Astrocyte (in vitro differentiated cells and primary cell): ENCODE measurements at regions not wholly inside any gene's neighbourhood (a gene's known extent, or its start where the extent isn't known, plus 50 kb on each side); places are given as distances from the start of the nearest gene placed in this dataset.

Experiments used
- DNase-seq: peaks from one replicate; pipeline ENCODE4 v3.0.0-alpha.2; 2010; ENCODE audit warnings: low read depth
- FAIRE-seq: peaks from 2 replicates; lab custom pipeline; 2011; peaks lifted over from hg19 to GRCh38; lab: Jason Lieb, UNC
- H2AFZ ChIP-seq: 2 replicates; pipeline ENCODE4 v1.6.0; 2012; ENCODE audit warnings: low read depth, low read length, inconsistent platforms
- H3K27ac ChIP-seq: 2 replicates; pipeline ENCODE4 v1.5.1; 2011; ENCODE audit warnings: low read depth, low read length, inconsistent platforms
- H3K27me3 ChIP-seq: 2 replicates; pipeline ENCODE4 v1.6.0; 2011; ENCODE audit warnings: low read length, inconsistent platforms; ENCODE audit not compliant: insufficient read depth
- H3K36me3 ChIP-seq: 2 replicates; pipeline ENCODE4 v1.5.1; 2011; ENCODE audit warnings: low read length, inconsistent platforms; ENCODE audit not compliant: insufficient read depth
- H3K4me1 ChIP-seq: 2 replicates; pipeline ENCODE4 v1.5.1; 2011; ENCODE audit warnings: low read length, inconsistent platforms; ENCODE audit not compliant: insufficient read depth
- H3K4me2 ChIP-seq: 2 replicates; pipeline ENCODE4 v1.6.0; 2012; ENCODE audit warnings: low read length, inconsistent platforms
- H3K4me3 ChIP-seq: 2 replicates; pipeline ENCODE4 v1.5.1; 2011; ENCODE audit warnings: low read depth, mild to moderate bottlenecking, low read length, inconsistent platforms; ENCODE audit not compliant: insufficient read depth
- H3K79me2 ChIP-seq: 2 replicates; pipeline ENCODE4 v1.6.0; 2012; ENCODE audit warnings: mild to moderate bottlenecking, low read length, inconsistent platforms; ENCODE audit not compliant: insufficient read depth
- H3K9ac ChIP-seq: 2 replicates; pipeline ENCODE4 v1.6.0; 2012; ENCODE audit warnings: mild to moderate bottlenecking, low read length, inconsistent platforms
- H3K9me3 ChIP-seq: 2 replicates; pipeline ENCODE4 v1.5.1; 2012; ENCODE audit warnings: low read depth, mild to moderate bottlenecking, low read length, inconsistent platforms; ENCODE audit not compliant: insufficient read depth
- H4K20me1 ChIP-seq: 2 replicates; pipeline ENCODE4 v1.6.0; 2012; ENCODE audit warnings: low read length, inconsistent platforms; ENCODE audit not compliant: insufficient read depth
- H3K27ac Mint-ChIP-seq: one replicate; pipeline ENCODE4 v1.8.0; 2021; ENCODE audit warnings: mild to moderate bottlenecking, mixed read lengths; ENCODE audit not compliant: unreplicated experiment
- H3K27me3 Mint-ChIP-seq: one replicate; pipeline ENCODE4 v1.8.0; 2021; ENCODE audit warnings: low read depth, mixed read lengths; ENCODE audit not compliant: unreplicated experiment
- H3K36me3 Mint-ChIP-seq: one replicate; pipeline ENCODE4 v1.8.0; 2021; ENCODE audit warnings: low read depth, mixed read lengths; ENCODE audit not compliant: unreplicated experiment
- H3K4me1 Mint-ChIP-seq: one replicate; pipeline ENCODE4 v1.8.0; 2021; ENCODE audit warnings: low read depth, mixed read lengths; ENCODE audit not compliant: unreplicated experiment
- H3K4me3 Mint-ChIP-seq: one replicate; pipeline ENCODE4 v1.8.0; 2021; ENCODE audit warnings: mild to moderate bottlenecking, moderate library complexity, mixed read lengths; ENCODE audit not compliant: unreplicated experiment
- H3K9me3 Mint-ChIP-seq: one replicate; pipeline ENCODE4 v1.8.0; 2021; ENCODE audit warnings: mild to moderate bottlenecking, mixed read lengths; ENCODE audit not compliant: unreplicated experiment
- CTCF ChIP-seq: IDR thresholded peaks from 2 replicates; pipeline ENCODE4 v1.5.1; 2011; ENCODE audit warnings: low read depth, mild to moderate bottlenecking, inconsistent platforms, low read length, moderate library complexity; ENCODE audit not compliant: insufficient read depth
- EZH2 ChIP-seq: IDR thresholded peaks from 2 replicates; pipeline ENCODE4 v1.6.1; 2012; ENCODE audit warnings: mild to moderate bottlenecking, low read length, inconsistent platforms; ENCODE audit not compliant: insufficient read depth

- H3K4me3 ChIP-seq, result no peak overlapping the region
- H2AFZ ChIP-seq, result no peak overlapping the region
- no peak overlapping the region for H3K4me3 Mint-ChIP-seq
These were observed 106.8 kb downstream of the MSX2 start for GRCh38 chr5:174831031-174831660.

GRCh38 chr5:174829511-174829864, 105.1 kb downstream of the MSX2 start:
- no peak overlapping the region for H3K9ac ChIP-seq
- TF ChIP-seq CTCF (no peak), EZH2 (no peak)
- DNase-seq, result no peak
- Mint-ChIP-seq H3K27me3 (peaks cover 17% of the 10 kb centered on the region), H3K4me3 (no peak overlapping the region), H3K36me3 (no peaks in the 10 kb centered on the region), H3K9me3 (peaks cover 9% of the 10 kb centered on the region), H3K4me1 (peaks cover 15% of the 10 kb centered on the region), H3K27ac (no peak overlapping the region)
- no peak overlapping the region for H2AFZ ChIP-seq
- peaks cover 14% of the 10 kb centered on the region for H3K4me1 ChIP-seq
- no peaks in the 10 kb centered on the region for H3K9me3 ChIP-seq
- H3K4me3 ChIP-seq, result no peak overlapping the region
- no peaks in the 10 kb centered on the region for H3K36me3 ChIP-seq
- no peaks in the 10 kb centered on the region for H3K27me3 ChIP-seq
- no peaks in the 10 kb centered on the region for H3K79me2 ChIP-seq
- no peak overlapping the region for H3K27ac ChIP-seq
- no peaks in the 10 kb centered on the region for H4K20me1 ChIP-seq
- no peak overlapping the region for H3K4me2 ChIP-seq
- no peak for FAIRE-seq

More at GRCh38 chr5:174831031-174831660, 106.8 kb downstream of the MSX2 start:
- DNase-seq (no peak), FAIRE-seq (no peak)
- Mint-ChIP-seq H3K4me1 (peaks cover 4% of the 10 kb centered on the region), H3K9me3 (peaks cover 7% of the 10 kb centered on the region), H3K27me3 (peaks cover 14% of the 10 kb centered on the region), H3K36me3 (no peaks in the 10 kb centered on the region), H3K27ac (no peak overlapping the region)
- Histone ChIP-seq H3K9me3 (no peaks in the 10 kb centered on the region), H3K27me3 (no peaks in the 10 kb centered on the region), H4K20me1 (no peaks in the 10 kb centered on the region), H3K4me2 (no peak overlapping the region), H3K79me2 (no peaks in the 10 kb centered on the region), H3K4me1 (peaks cover 7% of the 10 kb centered on the region), H3K36me3 (no peaks in the 10 kb centered on the region), H3K27ac (no peak overlapping the region), H3K9ac (no peak overlapping the region)
- TF ChIP-seq EZH2 (no peak), CTCF (no peak)

- no peaks in the 10 kb centered on the region for H4K20me1 ChIP-seq
- H3K9ac ChIP-seq, result no peak overlapping the region
- H3K79me2 ChIP-seq, result no peaks in the 10 kb centered on the region
- H3K4me1 ChIP-seq, result peaks cover 14% of the 10 kb centered on the region
- no peaks in the 10 kb centered on the region for H3K27me3 ChIP-seq
- no peak overlapping the region for H3K4me3 Mint-ChIP-seq
- no peak overlapping the region for H3K27ac ChIP-seq
- peak; percentile 55 for DNase-seq
- peaks cover 17% of the 10 kb centered on the region for H3K27me3 Mint-ChIP-seq
- no peaks in the 10 kb centered on the region for H3K36me3 Mint-ChIP-seq
- H3K36me3 ChIP-seq, result no peaks in the 10 kb centered on the region
- no peak overlapping the region for H3K4me3 ChIP-seq
- H3K9me3 ChIP-seq, result no peaks in the 10 kb centered on the region
- no peak for FAIRE-seq
- H2AFZ ChIP-seq, result no peak overlapping the region
- H3K4me1 Mint-ChIP-seq, result peaks cover 13% of the 10 kb centered on the region
- H3K4me2 ChIP-seq, result no peak overlapping the region
- TF ChIP-seq EZH2 (no peak), CTCF (no peak)
- H3K9me3 Mint-ChIP-seq, result peaks cover 9% of the 10 kb centered on the region
- H3K27ac Mint-ChIP-seq, result no peak overlapping the region
These were observed 104.6 kb downstream of the MSX2 start for GRCh38 chr5:174828804-174829510.
